ENCODE measurements at regions not wholly inside any gene's neighbourhood (a gene's known extent, or its start where the extent isn't known, plus 50 kb on each side); places are given as distances from the start of the nearest gene placed in this dataset.
"Not testable (repeated sequence)": the region's sequence is repeated elsewhere in the genome, so short reads cannot be mapped to it uniquely, and the experiment has no call there.

GRCh38 chr22:11066458-11067285 lies 4461.3 kb upstream of the OR11H1 start:
- Histone ChIP-seq H3K27ac (ENCODE audit: low read length) (no peak overlapping the region), H3K4me1 (ENCODE audit: control insufficient read depth, insufficient read depth, low read length) (no peaks in the 10 kb centered on the region), H3K4me3 (ENCODE audit: low read length) (no peak overlapping the region), H3K27me3 (ENCODE audit: control insufficient read depth, insufficient read depth, low read length) (peaks cover 3% of the 10 kb centered on the region), H3K36me3 (ENCODE audit: control insufficient read depth, insufficient read depth, low read length) (no peaks in the 10 kb centered on the region), H3K9me3 (replicated peaks; ENCODE audit: control insufficient read depth, low read depth, low read length) (peaks cover 38% of the 10 kb centered on the region)
- no peak for DNase-seq
- 76% methylated on average over 29 of the region's 29 CpGs for WGBS (ENCODE audit: insufficient coverage)

- not testable (repeated sequence) for H3K36me3 ChIP-seq (ENCODE audit: control insufficient read depth, insufficient read depth, low read length); H3K27ac ChIP-seq (ENCODE audit: low read length); DNase-seq; H3K27me3 ChIP-seq (ENCODE audit: control insufficient read depth, insufficient read depth, low read length); H3K4me1 ChIP-seq (ENCODE audit: control insufficient read depth, insufficient read depth, low read length); H3K4me3 ChIP-seq (ENCODE audit: low read length)
- 70% methylated on average over 12 of the region's 13 CpGs for WGBS (ENCODE audit: insufficient coverage)
- peaks cover 38% of the 10 kb centered on the region for H3K9me3 ChIP-seq (replicated peaks; ENCODE audit: control insufficient read depth, low read depth, low read length)
These were observed 4460.6 kb upstream of the OR11H1 start for GRCh38 chr22:11067286-11067871.

- not testable (repeated sequence) for H3K4me3 ChIP-seq (ENCODE audit: low read length); H3K27ac ChIP-seq (ENCODE audit: low read length); H3K27me3 ChIP-seq (ENCODE audit: control insufficient read depth, insufficient read depth, low read length); H3K4me1 ChIP-seq (ENCODE audit: control insufficient read depth, insufficient read depth, low read length); DNase-seq; H3K36me3 ChIP-seq (ENCODE audit: control insufficient read depth, insufficient read depth, low read length)
- H3K9me3 ChIP-seq (replicated peaks; ENCODE audit: control insufficient read depth, low read depth, low read length) = peaks cover 35% of the 10 kb centered on the region
- 50% methylated on average over 6 of the region's 7 CpGs for WGBS (ENCODE audit: insufficient coverage)
These were observed 4460.1 kb upstream of the OR11H1 start for GRCh38 chr22:11067937-11068336.

GRCh38 chr22:11068406-11068805 lies 4459.6 kb upstream of the OR11H1 start:
- not testable (repeated sequence) for H3K36me3 ChIP-seq (ENCODE audit: control insufficient read depth, insufficient read depth, low read length); H3K27me3 ChIP-seq (ENCODE audit: control insufficient read depth, insufficient read depth, low read length); H3K4me3 ChIP-seq (ENCODE audit: low read length); H3K4me1 ChIP-seq (ENCODE audit: control insufficient read depth, insufficient read depth, low read length); DNase-seq; H3K27ac ChIP-seq (ENCODE audit: low read length)
- peaks cover 30% of the 10 kb centered on the region for H3K9me3 ChIP-seq (replicated peaks; ENCODE audit: control insufficient read depth, low read depth, low read length)
